GM21737 (cell line): ENCODE measurements at regions not wholly inside any gene's neighbourhood (a gene's known extent, or its start where the extent isn't known, plus 50 kb on each side); places are given as distances from the start of the nearest gene placed in this dataset.
"Not testable (repeated sequence)": the region's sequence is repeated elsewhere in the genome, so short reads cannot be mapped to it uniquely, and the experiment has no call there.

Source experiments
- ATAC-seq: cut with Tn5 transposase; IDR thresholded peaks from one replicate; pipeline ENCODE4 v1.9.1; 2021; ENCODE audit warnings: mild to moderate bottlenecking, moderate library complexity; ENCODE audit not compliant: unreplicated experiment

DNA sequence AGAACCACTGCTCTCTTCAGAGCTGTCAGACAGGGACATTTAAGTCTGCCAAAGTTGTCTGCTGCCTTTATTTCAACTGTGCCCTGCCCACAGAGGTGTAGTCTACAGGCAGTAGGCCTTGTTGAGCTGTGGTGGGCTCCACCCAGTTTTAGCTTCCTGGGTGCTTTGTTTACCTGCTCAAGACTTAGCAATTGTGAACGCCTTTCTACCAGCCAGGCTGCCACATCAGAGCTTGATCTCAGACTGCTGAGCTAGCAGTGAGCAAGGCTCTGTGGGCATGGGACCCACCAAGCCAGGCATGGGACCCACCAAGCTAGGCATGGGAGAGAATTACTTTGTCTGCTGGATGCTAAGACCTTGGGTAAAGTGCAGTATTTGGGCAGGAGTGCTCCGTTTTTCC is 351.8 kb downstream of the CDY1 start:
- not testable (repeated sequence) for ATAC-seq

DNA sequence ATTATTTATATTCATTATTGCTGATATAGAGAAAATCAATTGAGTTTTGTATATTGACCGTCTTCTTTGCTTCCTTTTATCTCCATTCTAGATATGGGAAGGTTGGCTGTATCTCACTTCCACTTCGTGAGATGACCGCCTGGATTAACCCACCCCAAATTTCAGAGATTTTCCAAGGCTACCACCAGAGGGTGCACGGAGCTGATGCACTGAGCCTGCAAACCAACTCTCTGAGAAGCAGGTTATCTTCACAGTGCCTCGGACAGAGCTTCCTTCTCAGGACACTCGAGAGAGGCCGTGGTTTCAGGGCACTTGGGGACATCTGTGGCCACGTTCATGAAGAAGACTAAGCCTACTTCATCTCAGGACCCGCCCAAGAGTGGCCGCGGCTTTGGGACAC is 365.8 kb downstream of the CDY1 start:
- ATAC-seq = not testable (repeated sequence)

DNA sequence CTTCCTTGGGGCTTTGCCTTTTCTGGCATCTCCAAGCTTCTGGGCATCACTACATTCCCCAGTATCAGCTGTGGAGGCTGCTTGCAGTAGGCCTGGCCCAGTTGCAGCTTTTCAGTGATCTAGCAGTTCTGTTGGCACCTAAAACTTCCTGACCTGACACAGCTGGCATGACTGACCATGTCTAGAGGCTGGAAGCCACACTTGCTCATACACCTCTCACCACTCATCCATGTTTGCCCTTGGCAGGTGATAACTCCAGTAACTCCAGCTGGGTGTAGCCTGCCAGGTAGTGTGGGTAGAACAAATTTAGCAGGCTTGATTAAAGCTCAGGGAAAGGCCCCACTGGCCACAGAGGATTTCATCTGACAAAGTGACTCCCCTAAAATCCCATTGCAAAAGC is 377.9 kb downstream of the CDY1 start:
- ATAC-seq = not testable (repeated sequence)

DNA sequence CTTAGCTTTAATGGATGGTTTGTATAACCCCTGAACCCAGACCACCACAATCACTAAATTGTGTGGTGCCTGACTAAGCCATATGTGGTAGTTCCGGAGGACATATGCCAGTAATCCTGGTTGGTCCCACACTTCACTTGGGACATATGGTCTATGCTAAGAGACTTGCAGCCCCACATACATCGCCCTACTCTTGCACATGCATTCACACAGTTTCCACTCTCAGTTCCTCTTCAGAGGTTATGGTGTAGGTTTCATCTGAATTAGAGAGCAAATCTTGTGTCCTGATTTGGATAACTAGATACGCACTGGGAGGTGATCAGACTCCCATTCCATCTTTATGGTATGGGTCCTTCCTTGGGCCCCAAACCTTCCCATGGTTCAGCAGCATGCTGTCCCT is 425.4 kb downstream of the CDY1 start:
- not testable (repeated sequence) for ATAC-seq

DNA sequence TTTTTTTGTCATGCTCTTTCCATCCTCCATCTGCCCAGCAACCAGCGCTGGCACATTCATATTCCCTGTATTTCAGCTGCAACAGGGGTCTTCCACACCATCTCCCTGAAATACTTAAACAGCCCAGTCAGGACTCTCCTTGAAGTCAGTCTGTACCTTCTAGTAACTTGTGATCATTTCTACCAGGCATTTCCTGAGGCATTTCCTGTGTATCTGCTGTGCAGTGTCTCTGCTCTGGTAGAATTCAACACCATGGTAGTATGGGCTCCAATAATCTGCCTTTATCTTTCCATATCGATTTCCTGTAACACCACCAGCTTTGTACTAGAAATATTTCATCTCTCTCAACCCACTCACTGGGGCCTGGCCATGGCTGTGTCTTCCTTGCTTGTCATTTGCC is 436.0 kb downstream of the CDY1 start:
- ATAC-seq = not testable (repeated sequence)

DNA sequence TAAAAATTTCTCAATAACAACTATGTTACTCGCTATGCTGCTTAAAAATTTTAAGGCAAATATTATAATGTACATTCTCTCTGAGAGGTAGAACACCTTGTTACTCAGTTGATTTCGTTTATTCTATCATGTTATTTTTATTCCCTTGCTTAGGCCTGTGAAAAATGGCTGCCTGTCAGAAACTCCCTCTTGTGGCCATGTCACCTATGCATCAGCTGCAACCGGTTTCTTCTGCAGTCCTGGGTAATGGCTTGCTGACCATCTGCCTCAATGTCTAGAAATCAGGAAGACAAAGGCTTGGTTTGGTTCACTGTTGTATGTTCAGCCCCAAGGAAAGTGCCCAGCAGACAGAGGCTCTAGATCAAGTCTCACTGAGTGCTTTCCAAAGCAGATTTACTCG is 437.3 kb downstream of the CDY1 start:
- not testable (repeated sequence) for ATAC-seq

DNA sequence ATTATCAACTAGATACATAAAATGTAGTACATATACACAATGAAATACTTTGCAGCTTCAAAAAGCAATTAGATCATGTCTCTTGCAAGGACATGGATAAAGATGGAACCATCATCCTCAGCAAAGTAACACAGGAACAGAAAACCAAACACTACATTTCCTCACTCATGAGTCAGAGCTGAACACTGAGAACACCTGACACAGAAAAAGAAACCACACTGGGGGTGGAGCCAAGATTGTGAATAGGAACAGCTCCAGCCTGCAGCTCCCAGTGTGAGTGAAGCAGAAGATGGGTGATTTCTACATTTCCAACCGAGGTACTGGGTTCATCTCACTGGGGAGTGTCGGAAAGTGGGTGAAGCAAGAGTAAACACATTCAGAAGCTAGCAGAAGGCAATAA is 451.2 kb downstream of the CDY1 start:
- ATAC-seq = peak; percentile 62

DNA sequence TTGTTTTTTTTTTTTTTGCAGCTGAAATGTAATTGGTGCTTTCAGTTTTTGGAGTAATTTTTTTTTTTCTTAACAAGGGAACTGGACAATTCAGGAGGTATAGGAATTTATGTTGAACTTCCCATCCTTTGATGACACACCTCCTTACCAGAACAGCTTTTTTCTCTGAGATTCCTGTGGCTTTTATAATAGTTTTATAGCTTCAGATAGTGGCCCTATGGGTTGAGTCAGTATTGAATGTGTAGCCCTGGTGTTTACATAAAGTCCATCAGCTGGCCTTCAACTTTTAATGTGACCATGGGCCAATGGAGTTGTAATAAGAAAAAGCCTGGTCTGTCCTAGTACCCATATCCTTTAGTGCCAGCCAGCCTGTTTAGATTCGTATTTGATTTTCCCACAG is 457.5 kb downstream of the CDY1 start:
- ATAC-seq = not testable (repeated sequence)

DNA sequence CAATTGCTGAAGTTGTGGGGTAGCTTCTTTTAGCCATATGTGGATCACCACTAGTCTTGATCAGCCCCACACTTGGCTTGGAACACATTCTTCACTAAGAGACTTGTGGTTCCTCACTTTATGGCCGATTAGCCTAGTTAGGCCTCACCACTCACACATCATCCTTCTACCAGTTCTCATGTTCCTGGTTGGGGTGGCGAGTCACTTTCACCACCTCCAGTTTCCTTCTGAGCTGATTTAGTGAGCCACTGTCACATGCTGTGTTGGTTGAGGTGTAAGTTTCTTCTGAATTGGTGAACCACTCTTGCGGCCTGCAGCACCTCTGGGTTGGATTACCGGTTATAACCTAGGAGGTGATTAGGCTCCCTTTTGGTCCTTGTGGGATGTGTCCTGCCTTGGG is 459.3 kb downstream of the CDY1 start:
- not testable (repeated sequence) for ATAC-seq

DNA sequence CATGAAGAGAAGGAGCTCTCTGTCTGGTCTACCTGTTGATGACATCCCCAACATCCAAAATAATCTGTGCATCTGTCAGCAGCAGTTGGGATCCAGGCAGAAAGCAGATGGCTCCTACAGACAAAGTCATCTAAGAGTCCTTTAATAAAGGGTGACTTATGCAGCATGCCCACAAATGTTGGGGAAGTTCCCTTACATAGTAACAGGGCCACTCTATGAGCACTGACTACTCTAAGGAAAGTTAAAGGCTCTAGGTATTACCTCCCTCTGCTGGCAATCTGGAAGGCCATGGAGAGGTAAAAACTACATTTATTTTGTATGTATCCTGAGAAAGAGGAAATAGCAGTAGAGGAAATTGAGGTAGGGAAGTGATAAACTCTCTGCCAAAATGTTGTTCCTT is 465.2 kb downstream of the CDY1 start:
- ATAC-seq = not testable (repeated sequence)
